8988T (cell line): ENCODE measurements at regions not wholly inside any gene's neighbourhood (a gene's known extent, or its start where the extent isn't known, plus 50 kb on each side); places are given as distances from the start of the nearest gene placed in this dataset.

ENCODE experiments used
- DNase-seq: peaks from one replicate; pipeline ENCODE4 v3.0.0; 2011

DNA sequence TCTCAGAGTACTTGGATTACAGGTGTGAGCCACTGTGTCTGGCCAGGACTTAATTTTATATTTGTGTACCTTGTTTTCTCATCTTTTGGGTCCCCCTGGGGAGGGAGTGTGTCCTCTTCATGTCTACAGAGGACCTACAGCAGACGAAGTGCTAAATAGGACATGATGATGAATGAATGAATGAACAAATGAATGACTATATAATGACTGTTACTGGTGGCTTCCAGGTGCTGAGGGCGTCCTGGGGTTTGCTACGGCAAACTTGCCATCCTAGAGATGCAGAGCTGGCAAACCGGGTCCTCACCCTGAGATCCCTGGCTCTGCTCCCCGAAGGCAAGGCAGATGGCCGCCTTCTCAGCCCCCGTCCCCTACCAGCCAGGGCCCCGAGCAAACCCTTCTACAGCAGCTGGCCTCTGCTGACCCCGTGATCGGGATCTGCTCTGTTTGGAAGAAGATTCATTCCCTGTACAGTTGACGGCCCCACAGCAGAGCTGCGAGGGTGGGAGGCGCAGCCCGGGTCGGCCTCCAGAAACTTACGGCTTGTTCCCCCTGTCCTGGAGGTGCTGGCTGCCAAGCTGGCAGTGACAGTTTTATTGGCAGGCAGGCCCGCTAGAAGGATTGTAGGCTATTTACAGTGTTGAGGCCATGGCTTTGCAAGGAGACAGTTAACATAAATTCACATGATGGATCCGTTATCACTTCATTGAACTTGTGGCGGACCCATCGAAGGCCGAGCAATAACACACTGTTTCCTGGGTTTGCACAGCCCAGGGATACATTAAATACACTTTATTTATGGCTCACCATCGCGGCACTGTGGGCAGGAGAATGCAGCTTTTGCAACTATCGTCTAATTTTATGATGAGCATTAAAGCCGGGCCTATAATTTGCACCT, 197.7 kb upstream of the GSE1 start:
- DNase-seq = no peak

DNA sequence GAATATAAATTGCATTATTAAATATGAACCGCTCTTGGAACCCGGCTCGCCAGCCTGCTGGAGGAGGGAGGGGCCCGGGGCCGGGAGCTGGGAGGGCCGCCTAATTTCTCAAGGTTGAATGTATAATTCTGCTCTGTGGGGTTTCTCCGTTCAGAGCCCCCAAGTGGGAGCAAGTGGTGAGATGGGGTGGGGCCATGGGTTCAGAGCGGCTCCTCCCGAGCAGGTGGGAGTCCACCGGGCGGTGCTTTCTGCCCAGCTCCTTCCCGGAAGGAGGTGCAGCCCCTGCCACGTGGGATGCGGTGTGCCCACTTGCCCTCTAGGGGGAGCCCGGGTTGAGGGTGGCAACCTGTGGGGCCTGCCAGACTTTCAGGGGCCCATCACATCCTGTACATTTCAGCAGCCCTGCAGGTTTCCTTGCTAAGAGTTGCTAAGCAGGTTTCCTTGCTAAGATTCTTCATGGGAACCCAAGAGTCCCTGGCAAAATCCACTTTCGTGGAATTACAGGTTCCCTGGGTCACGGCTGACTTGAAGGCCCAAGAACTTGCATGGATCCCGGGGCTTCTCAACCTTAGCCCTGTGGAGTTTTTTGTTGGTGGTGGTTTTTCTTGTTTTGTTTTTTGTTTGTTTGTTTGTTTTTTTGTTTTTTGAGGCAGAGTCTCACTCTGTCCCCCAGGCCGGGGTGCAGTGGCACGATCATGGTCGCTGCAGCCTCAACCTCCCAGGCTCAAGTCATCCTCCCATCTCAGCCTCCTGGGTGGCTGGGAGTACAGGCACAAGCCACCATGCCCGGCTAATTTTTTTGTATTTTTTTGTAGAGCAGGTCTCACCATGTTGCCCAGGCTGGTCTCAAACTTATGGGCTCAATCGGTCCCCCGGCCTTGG, 196.7 kb upstream of the GSE1 start:
- DNase-seq = peak; percentile 97

DNA sequence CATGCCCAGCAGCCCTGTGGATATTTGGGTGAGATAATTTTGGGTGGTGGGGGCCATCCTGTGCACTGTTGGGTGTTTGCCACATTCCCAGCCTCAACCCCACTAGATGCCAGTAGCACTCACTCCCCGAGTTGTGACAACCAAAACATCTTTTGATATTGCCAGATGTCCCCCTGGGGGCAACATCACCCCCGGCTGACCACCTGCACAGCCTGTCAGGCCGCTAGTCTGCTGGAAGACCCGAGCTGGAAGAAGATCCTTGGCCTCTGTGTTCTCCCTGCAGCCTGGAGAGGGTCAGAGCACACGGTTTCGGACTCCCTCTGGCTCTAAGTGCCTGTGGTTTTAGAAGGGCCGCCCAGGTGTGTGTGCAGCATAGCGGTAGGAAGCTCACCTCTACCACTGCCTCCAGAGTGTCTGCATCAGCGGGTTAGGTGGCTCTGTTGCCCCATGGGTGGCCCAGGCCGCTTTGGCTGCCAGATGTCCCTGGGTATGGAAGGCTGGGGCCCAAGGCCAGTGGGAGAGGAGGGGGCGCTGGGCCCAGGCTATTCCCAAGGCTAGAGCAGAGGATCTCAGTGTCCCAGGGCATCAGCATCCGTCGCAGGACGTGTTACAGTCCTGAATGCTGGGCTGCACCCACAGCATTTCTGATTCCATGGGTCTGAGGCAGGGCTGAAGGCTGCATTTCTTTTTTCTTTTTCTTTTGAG, 195.8 kb upstream of the GSE1 start:
- no peak for DNase-seq

- no peak for DNase-seq
Measured at GRCh38 chr16:85418978-85419491, 194.1 kb upstream of the GSE1 start.

DNA sequence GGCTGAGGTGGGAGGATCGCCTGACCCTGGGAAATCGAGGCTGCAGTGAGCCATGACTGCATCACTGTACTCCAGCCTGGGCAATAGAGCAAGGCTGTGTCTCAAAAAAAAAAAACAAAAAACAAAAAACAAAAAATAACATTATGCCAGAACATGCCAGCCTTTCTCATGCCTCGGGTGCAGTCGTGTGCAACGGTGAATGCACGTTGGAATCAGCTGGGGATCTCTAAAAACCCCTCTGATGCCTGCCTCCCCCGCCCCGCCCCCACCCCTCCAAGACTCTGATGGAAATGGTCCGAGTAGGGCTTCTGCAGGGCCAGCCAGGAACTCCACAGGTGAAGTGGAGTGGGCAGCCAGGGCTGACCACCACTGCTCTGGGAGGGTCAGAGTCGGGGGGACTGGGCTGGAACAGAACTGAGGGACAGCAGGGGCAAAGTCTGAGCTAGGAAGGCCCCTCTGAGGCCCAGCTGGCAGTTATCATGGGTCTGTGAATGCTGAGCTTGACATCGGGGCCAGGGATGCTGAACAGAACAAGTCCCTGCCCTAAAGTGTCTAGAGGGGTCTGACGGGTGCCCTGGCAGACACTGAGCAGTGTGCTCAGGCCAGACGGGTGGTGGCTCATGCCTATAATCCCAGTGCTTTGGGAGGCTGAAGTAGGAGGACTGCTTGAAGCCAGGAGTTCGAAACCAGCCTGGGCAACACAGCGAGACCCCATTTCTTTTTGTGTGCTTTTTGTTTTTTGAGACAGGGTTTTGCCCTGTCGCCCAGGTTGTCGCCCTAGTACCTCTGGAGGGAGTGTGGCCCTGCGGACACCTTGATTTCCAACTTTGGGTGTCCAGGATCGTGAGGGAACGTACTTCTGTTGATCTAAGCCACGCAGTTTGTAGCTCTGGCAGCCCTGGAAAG, 193.4 kb upstream of the GSE1 start:
- no peak for DNase-seq

GRCh38 chr16:85420501-85421337, 192.4 kb upstream of the GSE1 start:
- DNase-seq = peak; percentile 99

- DNase-seq = no peak
Measured at GRCh38 chr16:85421338-85422195, 191.6 kb upstream of the GSE1 start.

- DNase-seq = no peak
Measured at GRCh38 chr16:85422196-85422631, 190.9 kb upstream of the GSE1 start.

GRCh38 chr16:85422632-85423550, 190.2 kb upstream of the GSE1 start:
- DNase-seq = no peak

- no peak for DNase-seq
Measured at GRCh38 chr16:85423631-85424030, 189.5 kb upstream of the GSE1 start.

GRCh38 chr16:85424260-85425073, 188.7 kb upstream of the GSE1 start:
- DNase-seq = no peak

- no peak for DNase-seq
Measured at GRCh38 chr16:85425074-85425662, 188.0 kb upstream of the GSE1 start.

DNA sequence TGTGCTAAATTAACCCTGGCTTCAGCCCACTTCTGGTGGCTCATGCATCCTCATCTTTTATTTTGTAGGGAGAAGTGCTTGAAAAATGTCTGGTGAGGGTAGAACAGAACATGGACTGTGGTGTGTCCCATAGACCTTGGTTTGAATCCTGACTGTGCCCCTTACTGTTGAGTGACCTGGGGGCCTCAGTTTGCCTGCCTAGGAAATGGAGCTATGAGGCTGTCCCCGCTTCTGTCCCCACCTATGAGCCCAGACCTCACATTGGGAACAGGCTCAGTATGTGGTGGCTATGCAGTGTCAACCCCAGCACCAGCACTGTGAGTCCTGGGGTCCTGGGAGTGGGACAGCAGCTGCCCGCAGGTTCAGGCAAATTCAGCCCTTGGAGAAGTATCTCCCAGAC, 186.3 kb upstream of the GSE1 start:
- no peak for DNase-seq

GRCh38 chr16:85428168-85428898, 184.8 kb upstream of the GSE1 start:
- peak; percentile 90 for DNase-seq

- no peak for DNase-seq
Measured at GRCh38 chr16:85428899-85429775, 184.0 kb upstream of the GSE1 start.
